ENCODE measurements at regions not wholly inside any gene's neighbourhood (a gene's known extent, or its start where the extent isn't known, plus 50 kb on each side); places are given as distances from the start of the nearest gene placed in this dataset.
"Not testable (repeated sequence)": the region's sequence is repeated elsewhere in the genome, so short reads cannot be mapped to it uniquely, and the experiment has no call there.

- Histone ChIP-seq H3K4me3 (no peak overlapping the region), H3K9me3 (replicated peaks) (no peaks in the 10 kb centered on the region), H3K36me3 (no peaks in the 10 kb centered on the region), H3K27ac (no peak overlapping the region), H3K27me3 (no peaks in the 10 kb centered on the region), H3K4me1 (no peaks in the 10 kb centered on the region)
- DNase-seq: no peak
These were observed 646.8 kb upstream of the INTU start for GRCh38 chr4:126986005-126986404.

GRCh38 chr4:126986828-126987227 is 645.9 kb upstream of the INTU start:
- DNase-seq: no peak
- H3K27ac ChIP-seq: no peak overlapping the region
- no peaks in the 10 kb centered on the region for H3K4me1 ChIP-seq
- no peaks in the 10 kb centered on the region for H3K9me3 ChIP-seq (replicated peaks)
- H3K36me3 ChIP-seq: no peaks in the 10 kb centered on the region
- H3K4me3 ChIP-seq: no peak overlapping the region
- H3K27me3 ChIP-seq: no peaks in the 10 kb centered on the region

GRCh38 chr4:126991965-126992364 is 640.8 kb upstream of the INTU start:
- no peaks in the 10 kb centered on the region for H3K36me3 ChIP-seq
- H3K27ac ChIP-seq: no peak overlapping the region
- DNase-seq: peak in 1 of 2 experiments; percentile 14
- no peaks in the 10 kb centered on the region for H3K4me1 ChIP-seq
- H3K27me3 ChIP-seq: no peaks in the 10 kb centered on the region
- no peak overlapping the region for H3K4me3 ChIP-seq
- H3K9me3 ChIP-seq (replicated peaks): no peaks in the 10 kb centered on the region

GRCh38 chr4:126992910-126993309 is 639.8 kb upstream of the INTU start:
- no peaks in the 10 kb centered on the region for H3K36me3 ChIP-seq
- H3K9me3 ChIP-seq (replicated peaks): no peaks in the 10 kb centered on the region
- DNase-seq: peak in 1 of 2 experiments; percentile 4
- no peak overlapping the region for H3K27ac ChIP-seq
- no peaks in the 10 kb centered on the region for H3K27me3 ChIP-seq
- H3K4me3 ChIP-seq: no peak overlapping the region
- no peaks in the 10 kb centered on the region for H3K4me1 ChIP-seq

GRCh38 chr4:126993351-126993750 is 639.4 kb upstream of the INTU start:
- Histone ChIP-seq H3K27ac (no peak overlapping the region), H3K36me3 (no peaks in the 10 kb centered on the region), H3K4me1 (no peaks in the 10 kb centered on the region), H3K9me3 (replicated peaks) (no peaks in the 10 kb centered on the region), H3K27me3 (no peaks in the 10 kb centered on the region), H3K4me3 (no peak overlapping the region)
- no peak for DNase-seq

- H3K9me3 ChIP-seq (replicated peaks): no peaks in the 10 kb centered on the region
- H3K27ac ChIP-seq: no peak overlapping the region
- H3K4me3 ChIP-seq: no peak overlapping the region
- no peaks in the 10 kb centered on the region for H3K36me3 ChIP-seq
- no peaks in the 10 kb centered on the region for H3K4me1 ChIP-seq
- H3K27me3 ChIP-seq: no peaks in the 10 kb centered on the region
- DNase-seq: no peak
These were observed 637.5 kb upstream of the INTU start for GRCh38 chr4:126995235-126995634.

- H3K4me3 ChIP-seq: no peak overlapping the region
- H3K27ac ChIP-seq: no peak overlapping the region
- H3K36me3 ChIP-seq: no peaks in the 10 kb centered on the region
- no peaks in the 10 kb centered on the region for H3K4me1 ChIP-seq
- DNase-seq: no peak
- no peaks in the 10 kb centered on the region for H3K27me3 ChIP-seq
- no peaks in the 10 kb centered on the region for H3K9me3 ChIP-seq (replicated peaks)
These were observed 632.6 kb upstream of the INTU start for GRCh38 chr4:127000110-127000509.

- Histone ChIP-seq H3K4me1 (no peaks in the 10 kb centered on the region), H3K36me3 (no peaks in the 10 kb centered on the region), H3K9me3 (replicated peaks) (no peaks in the 10 kb centered on the region), H3K27me3 (no peaks in the 10 kb centered on the region), H3K4me3 (no peak overlapping the region), H3K27ac (no peak overlapping the region)
- DNase-seq: no peak
These were observed 631.9 kb upstream of the INTU start for GRCh38 chr4:127000846-127001245.

- H3K4me3 ChIP-seq: no peak overlapping the region
- no peaks in the 10 kb centered on the region for H3K27me3 ChIP-seq
- no peak overlapping the region for H3K27ac ChIP-seq
- H3K4me1 ChIP-seq: no peaks in the 10 kb centered on the region
- no peaks in the 10 kb centered on the region for H3K9me3 ChIP-seq (replicated peaks)
- no peaks in the 10 kb centered on the region for H3K36me3 ChIP-seq
- no peak for DNase-seq
These were observed 630.8 kb upstream of the INTU start for GRCh38 chr4:127001933-127002332.

- H3K27ac ChIP-seq: no peak overlapping the region
- H3K4me1 ChIP-seq: no peaks in the 10 kb centered on the region
- no peak for DNase-seq
- no peak overlapping the region for H3K4me3 ChIP-seq
- H3K9me3 ChIP-seq (replicated peaks): no peaks in the 10 kb centered on the region
- H3K27me3 ChIP-seq: no peaks in the 10 kb centered on the region
- no peaks in the 10 kb centered on the region for H3K36me3 ChIP-seq
These were observed 626.3 kb upstream of the INTU start for GRCh38 chr4:127006446-127006877.

GRCh38 chr4:127007305-127007704 is 625.5 kb upstream of the INTU start:
- no peak overlapping the region for H3K4me3 ChIP-seq
- H3K9me3 ChIP-seq (replicated peaks): no peaks in the 10 kb centered on the region
- no peaks in the 10 kb centered on the region for H3K36me3 ChIP-seq
- H3K27me3 ChIP-seq: no peaks in the 10 kb centered on the region
- H3K4me1 ChIP-seq: no peaks in the 10 kb centered on the region
- H3K27ac ChIP-seq: no peak overlapping the region
- DNase-seq: no peak

- peak in 1 of 2 experiments; percentile 5 for DNase-seq
- H3K9me3 ChIP-seq (replicated peaks): no peaks in the 10 kb centered on the region
- no peaks in the 10 kb centered on the region for H3K4me1 ChIP-seq
- no peaks in the 10 kb centered on the region for H3K36me3 ChIP-seq
- H3K27ac ChIP-seq: no peak overlapping the region
- H3K4me3 ChIP-seq: no peak overlapping the region
- no peaks in the 10 kb centered on the region for H3K27me3 ChIP-seq
These were observed 620.2 kb upstream of the INTU start for GRCh38 chr4:127012549-127012948.

- Histone ChIP-seq H3K9me3 (replicated peaks) (no peaks in the 10 kb centered on the region), H3K36me3 (no peaks in the 10 kb centered on the region), H3K27ac (no peak overlapping the region), H3K4me3 (no peak overlapping the region), H3K4me1 (no peaks in the 10 kb centered on the region), H3K27me3 (no peaks in the 10 kb centered on the region)
- DNase-seq: no peak
These were observed 617.1 kb upstream of the INTU start for GRCh38 chr4:127015667-127016117.

- no peaks in the 10 kb centered on the region for H3K9me3 ChIP-seq (replicated peaks)
These were observed 614.4 kb upstream of the INTU start for GRCh38 chr4:127018381-127018780.

GRCh38 chr4:127020831-127021230 is 611.9 kb upstream of the INTU start:
- not testable (repeated sequence) for DNase-seq, H3K4me1 ChIP-seq, H3K36me3 ChIP-seq

More at GRCh38 chr4:127018381-127018780, 614.4 kb upstream of the INTU start:
- Histone ChIP-seq H3K27ac (no peak overlapping the region), H3K4me3 (no peak overlapping the region), H3K4me1 (no peaks in the 10 kb centered on the region), H3K27me3 (no peaks in the 10 kb centered on the region), H3K36me3 (no peaks in the 10 kb centered on the region)
- DNase-seq: no peak

GRCh38 chr4:127036296-127036695 is 596.5 kb upstream of the INTU start:
- H3K27ac ChIP-seq: no peak overlapping the region
- DNase-seq: no peak
- no peaks in the 10 kb centered on the region for H3K9me3 ChIP-seq (replicated peaks)
- H3K27me3 ChIP-seq: 0 out of 2 replicates have a peak, but pooled peaks cover 3% of the 10 kb centered on the region
- H3K4me1 ChIP-seq: no peaks in the 10 kb centered on the region
- no peaks in the 10 kb centered on the region for H3K36me3 ChIP-seq
- H3K4me3 ChIP-seq: no peak overlapping the region

More at GRCh38 chr4:127020831-127021230, 611.9 kb upstream of the INTU start:
- not testable (repeated sequence) for H3K27ac ChIP-seq; H3K9me3 ChIP-seq (replicated peaks); H3K4me3 ChIP-seq; H3K27me3 ChIP-seq

Measured in SJCRH30 (cell line).